ENCODE measurements at regions not wholly inside any gene's neighbourhood (a gene's known extent, or its start where the extent isn't known, plus 50 kb on each side); places are given as distances from the start of the nearest gene placed in this dataset.

GRCh38 chr20:22321191-22321590, 263.2 kb downstream of the FOXA2 start:
- H4K20me1 ChIP-seq (replicated peaks in 1 of 2; ENCODE audit: control insufficient read depth in 1 of 2, insufficient read depth in 2 of 2, low read length in 2 of 2): no peaks in the 10 kb centered on the region
- DNase-seq (ENCODE audit: low read depth in 1 of 2, low spot score in 2 of 2) (no peak), FAIRE-seq (no peak)
- H3K9ac ChIP-seq (replicated peaks in 1 of 4; ENCODE audit: extremely low read depth in 1 of 4, low read depth in 3 of 4, low read length in 3 of 4): no peak overlapping the region
- H3K36me3 ChIP-seq (ENCODE audit: control insufficient read depth in 2 of 4, insufficient read depth in 4 of 4, low read length in 3 of 4): no peaks in the 10 kb centered on the region
- H3K9me3 ChIP-seq (ENCODE audit: insufficient read depth in 2 of 2, low read depth in 1 of 2, low read length in 1 of 2): no peaks in the 10 kb centered on the region
- no peak overlapping the region for H3K4me3 ChIP-seq (ENCODE audit: extremely low read depth in 1 of 4, insufficient read depth in 2 of 4, low read depth in 3 of 4, low read length in 4 of 4)
- no peak overlapping the region for H3K4me2 ChIP-seq (ENCODE audit: insufficient read depth in 1 of 2, low read depth in 2 of 2, low read length in 2 of 2)
- no peaks in the 10 kb centered on the region; the same call in 1 of the 2 replicates for H3K23me2 ChIP-seq (ENCODE audit: low read depth, low read length)
- H2BK15ac ChIP-seq (ENCODE audit: low read length): no peak overlapping the region
- H3K56ac ChIP-seq (replicated peaks; ENCODE audit: insufficient read length, low read depth, low read length): no peak overlapping the region
- H2AK5ac ChIP-seq (ENCODE audit: low read depth, low read length): no peak overlapping the region
- H3K27me3 ChIP-seq (replicated peaks in 1 of 4; ENCODE audit: control insufficient read depth in 3 of 4, extremely low read depth in 1 of 4, insufficient read depth in 3 of 4, low read length in 3 of 4): no peaks in the 10 kb centered on the region
- 88% methylated on average over 1 of the region's 1 CpG; no CpG with 5 or more reads in 1 of the 2 experiments for WGBS, 2 experiments (ENCODE audit: extremely low coverage in 1 of 2, insufficient coverage in 1 of 2, insufficient read length in 1 of 2, insufficient replicate concordance in 2 of 2, low coverage in 1 of 2, low lambda C conversion rate in 2 of 2, missing lambda C conversion rate in 1 of 2)
- no peak overlapping the region for H3K18ac ChIP-seq (ENCODE audit: extremely low read depth, low read length)
- H3K79me1 ChIP-seq (ENCODE audit: low read depth, low read length): no peaks in the 10 kb centered on the region
- H4K5ac ChIP-seq (ENCODE audit: insufficient read length, low read depth, low read length): no peak overlapping the region
- no peak overlapping the region for H2AFZ ChIP-seq (ENCODE audit: low read length)
- no peak overlapping the region for H3K14ac ChIP-seq (ENCODE audit: insufficient read length)
- no peak overlapping the region for H2BK20ac ChIP-seq (ENCODE audit: low read length)
- no peak overlapping the region for H2BK120ac ChIP-seq (replicated peaks; ENCODE audit: low read depth, low read length)
- H4K8ac ChIP-seq (ENCODE audit: extremely low read depth, insufficient read depth, low read length): no peak overlapping the region
- no peaks in the 10 kb centered on the region for H3K4me1 ChIP-seq (replicated peaks in 1 of 4; ENCODE audit: control insufficient read depth in 3 of 4, insufficient read depth in 4 of 4, low read length in 3 of 4)
- H3K79me2 ChIP-seq (ENCODE audit: control insufficient read depth in 1 of 2, insufficient read depth in 2 of 2, low read length in 2 of 2): no peaks in the 10 kb centered on the region
- H3K27ac ChIP-seq (ENCODE audit: low read depth, low read length): no peak overlapping the region
- no peak overlapping the region for H2BK5ac ChIP-seq (ENCODE audit: low read depth, low read length)
- CTCF ChIA-PET (ENCODE audit: partially characterized antibody): no interaction called here
- H3K23ac ChIP-seq (ENCODE audit: insufficient read length): no peak overlapping the region
- POLR2A ChIA-PET (ENCODE audit: partially characterized antibody): no interaction called here
- no peak overlapping the region for H3K4ac ChIP-seq (replicated peaks; ENCODE audit: insufficient read length, low read depth, low read length)
- H4K91ac ChIP-seq (replicated peaks; ENCODE audit: insufficient read length, low read length): no peak overlapping the region
- H2BK12ac ChIP-seq (ENCODE audit: low read depth, low read length): no peak overlapping the region
- TF ChIP-seq SAP30 (IDR thresholded peaks at IDR 0.05; ENCODE audit: insufficient read depth, insufficient replicate concordance, low read length) (no peak), EZH2 (IDR thresholded peaks at IDR 0.05; ENCODE audit: low read depth, low read length, severe bottlenecking) (no peak), POLR2A (IDR thresholded peaks at IDR 0.05; ENCODE audit: control extremely low read depth in 1 of 2, low read depth in 2 of 2, low read length in 2 of 2) (no peak)

Data from H1 (cell line).